SK-N-SH treated with all-trans-retinoic acid at 6 μM for 48 hours (cell line): ENCODE measurements at regions not wholly inside any gene's neighbourhood (a gene's known extent, or its start where the extent isn't known, plus 50 kb on each side); places are given as distances from the start of the nearest gene placed in this dataset.

Experiments used
- CREB5 ChIP-seq: fragments of 250-450 bp; sonication (Bioruptor Pico); IDR thresholded peaks from 2 replicates; pipeline ENCODE4 v1.5.1; 2020; ENCODE audit warnings: low read depth, mild to moderate bottlenecking, moderate library complexity
- CSRNP3 ChIP-seq: fragments of 250-450 bp; sonication (Bioruptor Pico); IDR thresholded peaks from 2 replicates; pipeline ENCODE4 v1.5.1; 2021; ENCODE audit warnings: mild to moderate bottlenecking, moderate library complexity
- ISL1 ChIP-seq: fragments of 250-450 bp; sonication (Bioruptor Pico); IDR thresholded peaks from 2 replicates; pipeline ENCODE4 v2.1.2; 2022; ENCODE audit warnings: mild to moderate bottlenecking, moderate library complexity
- ZC3H10 ChIP-seq: fragments of 250-450 bp; sonication (Bioruptor Pico); IDR thresholded peaks from 2 replicates; pipeline ENCODE4 v1.5.1; 2021; ENCODE audit warnings: mild to moderate bottlenecking, moderate library complexity
- ZFP30 ChIP-seq: fragments of 450-650 bp; formaldehyde crosslinking; IDR thresholded peaks from 2 replicates; pipeline ENCODE4 v1.5.0; 2022; ENCODE audit warnings: mild to moderate bottlenecking, moderate library complexity

- no peak for TF ChIP-seq CREB5
- no peak for TF ChIP-seq ZC3H10 (CRISPR knock-in tag)
- TF ChIP-seq CSRNP3 (CRISPR knock-in tag) = no peak
- no peak for TF ChIP-seq ISL1 (CRISPR knock-in tag)
- no peak for TF ChIP-seq ZFP30 (CRISPR knock-in tag)
These were observed 547.5 kb upstream of the SPRY2 start for GRCh38 chr13:80888390-80888789.
